GM19035 (cell line): ENCODE measurements at regions not wholly inside any gene's neighbourhood (a gene's known extent, or its start where the extent isn't known, plus 50 kb on each side); places are given as distances from the start of the nearest gene placed in this dataset.

Source experiments
- ATAC-seq: cut with Tn5 transposase; IDR thresholded peaks from one replicate; pipeline ENCODE4 v1.9.1; 2021; ENCODE audit not compliant: unreplicated experiment

DNA sequence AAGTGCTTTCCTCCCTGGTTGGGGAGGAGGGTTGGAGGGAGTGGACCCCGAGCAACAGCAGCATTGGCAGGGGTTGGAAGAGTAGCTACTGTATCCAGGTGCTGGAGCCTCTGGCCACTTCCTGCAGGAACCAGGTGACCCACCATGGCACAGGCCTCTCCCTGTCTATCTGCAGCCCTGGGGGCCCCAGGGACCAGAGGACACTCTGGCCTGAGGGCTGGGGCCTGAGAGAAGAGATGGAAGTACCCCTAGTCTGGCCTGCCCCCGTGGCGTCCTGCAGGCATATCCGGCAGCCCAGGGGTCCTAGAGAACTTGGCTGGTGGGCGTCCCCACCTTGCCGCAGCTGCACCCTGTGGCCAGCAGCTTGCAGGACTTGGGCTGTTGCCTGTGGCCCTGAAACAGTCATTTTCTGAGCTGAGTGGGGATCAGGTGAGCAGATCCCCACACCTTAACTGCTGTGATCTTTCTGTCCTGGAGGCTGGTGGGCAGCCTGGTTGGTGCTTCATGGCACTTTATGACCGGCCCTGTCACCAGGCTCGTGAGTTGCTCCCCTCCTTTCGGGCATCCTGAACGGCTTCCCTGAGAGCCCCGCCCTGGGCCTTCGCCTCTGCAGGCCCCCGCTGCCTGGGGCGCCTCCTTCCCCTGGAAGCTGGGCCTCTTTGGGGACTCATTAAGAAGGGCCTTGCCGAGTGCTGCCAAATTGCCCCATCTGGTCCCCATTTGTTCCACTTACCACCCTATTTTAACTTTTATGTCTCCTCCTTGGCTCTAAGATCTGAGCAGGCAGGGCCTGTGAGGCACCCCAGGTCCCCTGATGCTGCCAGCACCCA is 298.6 kb downstream of the SEC14L1 start:
- ATAC-seq: no peak

DNA sequence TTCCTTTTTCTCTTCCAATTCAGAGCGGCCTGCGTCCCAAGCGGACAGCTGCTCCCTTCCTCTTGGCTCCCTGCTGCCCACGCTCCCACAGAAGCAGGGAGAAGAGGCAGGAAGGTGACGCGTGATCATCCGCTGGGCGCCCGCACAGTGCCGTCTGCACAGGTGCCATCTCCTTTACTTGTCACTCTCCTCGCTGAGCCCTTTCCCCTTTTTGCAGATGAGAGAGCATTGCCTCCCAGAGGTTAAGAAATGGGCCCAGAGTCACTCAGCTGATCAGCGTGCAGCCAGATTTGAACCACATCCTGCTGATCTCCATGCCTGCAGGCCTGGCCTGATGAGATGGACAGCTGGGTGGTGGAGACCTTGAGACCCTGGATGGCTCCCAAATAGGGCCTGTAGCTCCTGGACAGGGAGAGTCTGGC is 299.8 kb downstream of the SEC14L1 start:
- no peak for ATAC-seq

DNA sequence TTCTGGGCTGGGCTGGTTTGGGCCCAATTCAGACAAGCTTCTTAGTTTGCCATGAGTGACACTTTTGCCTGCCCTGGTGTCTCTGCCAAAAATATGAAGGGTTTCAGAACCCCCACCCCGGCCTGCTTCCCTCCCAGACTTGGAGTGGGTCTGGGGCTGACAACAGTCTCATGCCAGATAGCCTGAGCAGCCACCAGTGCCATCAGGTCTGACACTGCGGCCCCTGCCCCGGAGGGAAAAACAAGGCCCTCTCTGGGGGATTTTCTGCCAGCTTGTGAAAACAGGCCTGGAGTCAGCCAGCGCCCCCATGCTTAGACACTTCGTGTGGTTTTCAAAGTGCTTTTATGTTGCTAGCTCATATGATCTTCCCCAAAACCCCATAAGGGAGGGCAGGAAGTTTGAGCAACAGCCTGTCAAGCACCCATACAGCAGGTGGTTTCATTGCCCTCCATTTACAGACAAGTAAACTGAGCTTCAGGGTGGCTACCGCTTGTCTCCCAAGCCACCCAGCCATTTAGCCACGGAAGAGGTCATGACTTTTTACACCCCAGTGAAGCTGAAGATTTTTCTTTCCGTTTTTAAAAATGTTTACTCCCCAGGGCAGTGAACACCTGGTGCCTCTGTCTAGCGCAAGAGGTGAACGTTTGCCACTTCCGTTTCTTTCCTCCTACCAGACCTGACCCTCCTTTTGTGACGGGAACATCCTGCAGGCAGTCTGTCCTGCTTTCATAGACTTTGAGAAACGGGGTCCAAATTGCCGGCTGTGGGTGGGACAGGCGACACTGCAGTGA is 300.6 kb downstream of the SEC14L1 start:
- peak; percentile 51 for ATAC-seq

DNA sequence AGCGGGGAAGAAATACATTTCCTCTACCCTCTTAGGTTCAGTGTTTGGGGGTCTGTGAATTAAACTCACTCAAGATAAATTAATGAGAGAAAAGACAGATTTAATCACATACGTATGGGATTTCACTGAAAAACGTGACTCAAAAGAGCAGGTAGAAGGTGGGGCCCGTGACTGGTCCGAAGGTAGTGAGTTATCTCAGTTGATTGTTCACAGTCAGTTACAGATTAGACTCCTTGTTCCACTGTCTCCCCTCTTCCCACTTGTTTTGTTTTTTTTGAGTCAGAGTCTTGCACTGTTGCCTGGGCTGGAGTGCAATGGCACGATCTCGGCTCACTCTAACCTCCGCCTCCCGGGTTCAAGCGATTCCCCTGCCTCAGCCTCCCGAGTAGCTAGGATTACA is 301.2 kb downstream of the SEC14L1 start:
- no peak for ATAC-seq

DNA sequence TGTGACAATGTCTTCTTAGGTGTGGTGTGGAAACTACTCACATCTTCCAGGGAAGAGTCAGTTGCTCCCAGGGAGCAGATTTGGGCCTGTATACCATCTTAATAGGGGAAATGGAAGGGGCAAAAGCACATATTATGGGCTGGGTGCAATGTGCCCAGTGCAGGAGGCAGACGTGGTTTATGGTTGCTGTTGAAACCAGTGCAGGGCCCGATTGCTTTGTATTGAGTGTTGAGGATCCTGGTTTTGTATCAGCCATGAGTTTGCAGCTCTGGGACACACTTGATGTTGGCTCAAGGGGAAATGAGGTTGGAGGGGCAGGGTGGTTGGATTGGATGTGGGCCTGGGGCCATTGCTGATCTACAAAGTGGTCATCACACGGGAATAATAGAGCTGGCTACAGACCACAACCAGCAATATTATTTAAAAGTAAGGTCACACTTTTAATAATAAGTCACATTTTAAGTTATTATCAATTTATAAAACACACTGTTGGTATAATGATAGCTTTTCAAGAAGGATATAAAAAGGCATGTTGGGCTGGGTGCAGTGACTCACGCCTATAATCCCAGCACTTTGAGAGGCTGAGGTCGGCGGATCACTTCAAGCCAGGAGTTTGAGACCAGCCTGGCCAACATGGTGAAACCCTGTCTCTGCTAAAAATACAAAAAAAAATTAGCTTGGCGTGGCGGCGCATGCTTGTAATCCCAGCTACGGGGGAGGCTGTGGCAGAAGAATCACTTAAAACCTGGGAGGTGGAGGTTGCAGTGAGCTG is 302.4 kb downstream of the SEC14L1 start:
- no peak for ATAC-seq

DNA sequence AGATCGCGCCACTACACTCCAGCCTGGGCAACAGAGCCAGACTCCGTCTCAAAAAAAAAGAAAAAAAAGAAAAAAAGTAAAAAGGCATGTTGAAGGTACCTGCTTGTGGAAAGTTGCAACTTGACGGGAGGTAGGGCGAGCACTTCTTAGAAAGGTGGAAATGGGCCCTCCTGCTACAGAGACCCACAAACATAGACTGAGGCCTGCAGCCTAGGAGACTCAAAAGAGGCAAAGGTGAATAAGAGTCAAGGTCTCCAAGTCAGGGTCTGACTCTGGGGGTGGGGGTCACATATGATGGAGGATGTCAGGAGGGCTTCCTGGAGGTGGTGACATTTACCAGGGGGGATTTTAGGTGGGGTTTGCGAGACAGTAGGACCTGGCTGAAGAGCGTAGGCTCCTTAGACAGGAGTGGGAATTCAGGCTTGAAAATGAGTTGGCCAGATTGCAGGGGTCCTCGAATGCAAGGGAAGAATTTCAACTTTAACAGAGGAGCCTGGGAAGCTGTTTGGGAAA is 303.0 kb downstream of the SEC14L1 start:
- no peak for ATAC-seq

DNA sequence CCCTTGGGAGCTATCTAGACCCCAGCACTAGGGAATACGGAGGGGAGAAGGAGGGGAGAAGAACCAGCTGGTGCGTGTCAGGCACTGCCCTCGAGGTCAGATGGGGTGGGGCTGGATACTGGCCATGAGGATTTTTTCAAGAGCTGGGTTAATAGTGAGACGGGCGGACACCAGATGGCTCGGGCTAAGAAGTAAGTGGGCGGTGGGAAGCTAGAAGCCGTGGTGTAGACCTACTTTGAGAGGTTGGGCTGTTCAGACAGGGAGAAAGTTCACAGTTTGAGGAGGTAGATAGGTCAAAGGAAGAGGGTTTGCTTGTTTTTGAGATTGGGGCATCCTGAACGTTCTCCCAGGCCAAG is 303.8 kb downstream of the SEC14L1 start:
- ATAC-seq: no peak

DNA sequence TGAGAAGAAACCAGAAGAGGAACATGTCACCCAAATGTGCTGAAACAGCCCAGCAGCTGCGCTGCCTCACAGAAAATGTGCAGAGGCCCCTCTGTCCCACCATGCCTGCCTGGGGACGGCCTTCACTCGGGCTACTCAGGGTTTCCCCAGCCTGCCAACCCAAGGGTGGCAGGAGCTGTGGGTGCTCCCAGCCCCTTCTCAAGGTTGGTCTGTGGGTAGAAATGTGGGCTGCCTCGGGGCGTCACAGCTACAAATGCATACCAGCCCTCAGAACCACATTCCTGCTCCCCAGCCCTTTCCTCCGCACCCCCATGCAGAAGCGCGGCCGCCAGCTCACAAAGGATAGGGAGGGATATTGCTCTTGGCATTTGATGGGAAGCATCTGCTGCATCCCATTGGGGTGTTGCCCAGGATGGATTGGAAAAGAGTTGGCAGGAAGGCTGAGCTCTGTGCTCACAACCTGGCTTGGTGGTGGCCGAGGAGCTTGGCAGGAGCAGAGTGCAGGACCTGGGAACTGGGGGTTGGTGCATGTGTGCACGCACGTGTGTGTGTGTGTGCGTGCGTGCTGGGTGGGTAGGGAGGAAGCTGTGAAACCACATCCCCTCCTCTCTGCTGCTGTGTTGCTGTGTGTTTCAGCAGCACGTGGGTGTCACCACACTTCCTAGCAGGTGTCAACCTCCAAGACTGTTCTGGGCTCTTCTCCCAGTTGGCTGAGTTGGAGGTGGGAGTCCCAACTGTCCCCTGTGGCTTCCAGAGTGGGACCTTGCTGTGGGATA is 304.4 kb downstream of the SEC14L1 start:
- peak; percentile 43 for ATAC-seq

DNA sequence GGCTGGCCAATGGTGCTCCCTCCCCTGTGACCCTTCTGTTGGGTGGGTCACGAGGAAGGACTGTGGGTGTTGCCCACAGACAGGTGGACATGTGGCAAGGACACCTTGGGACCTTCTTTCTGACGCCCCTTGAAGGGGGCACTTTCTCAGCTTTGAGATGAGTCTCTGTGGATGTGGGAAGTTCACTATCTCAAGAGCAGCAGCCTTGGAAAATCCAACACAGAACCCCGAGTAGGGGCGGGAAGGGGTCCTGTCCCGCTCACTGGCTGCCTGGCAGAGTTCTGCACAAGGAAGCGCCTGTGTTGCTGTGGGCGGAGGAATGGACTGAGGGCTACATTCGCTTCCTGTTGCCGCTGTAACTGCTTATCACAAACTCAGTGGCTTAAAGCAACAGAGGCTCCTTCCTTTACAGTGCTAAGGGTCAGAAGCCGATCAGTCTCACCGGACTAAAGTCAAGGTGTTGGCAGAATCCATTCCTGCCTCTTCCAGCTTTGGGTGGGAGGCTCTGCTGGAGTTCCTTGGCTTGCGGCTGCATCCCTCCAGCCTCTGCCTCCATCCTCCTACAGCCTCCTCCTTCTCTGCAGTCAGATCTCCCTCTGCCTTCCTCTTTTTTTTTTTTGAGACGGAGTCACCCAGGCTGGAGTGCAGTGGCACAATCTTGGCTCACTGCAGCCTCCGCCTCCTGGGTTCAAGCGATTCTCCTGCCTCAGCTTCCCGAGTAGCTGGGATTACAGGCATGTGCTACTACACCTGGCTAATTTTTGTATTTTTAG is 305.2 kb downstream of the SEC14L1 start:
- ATAC-seq: peak; percentile 28

DNA sequence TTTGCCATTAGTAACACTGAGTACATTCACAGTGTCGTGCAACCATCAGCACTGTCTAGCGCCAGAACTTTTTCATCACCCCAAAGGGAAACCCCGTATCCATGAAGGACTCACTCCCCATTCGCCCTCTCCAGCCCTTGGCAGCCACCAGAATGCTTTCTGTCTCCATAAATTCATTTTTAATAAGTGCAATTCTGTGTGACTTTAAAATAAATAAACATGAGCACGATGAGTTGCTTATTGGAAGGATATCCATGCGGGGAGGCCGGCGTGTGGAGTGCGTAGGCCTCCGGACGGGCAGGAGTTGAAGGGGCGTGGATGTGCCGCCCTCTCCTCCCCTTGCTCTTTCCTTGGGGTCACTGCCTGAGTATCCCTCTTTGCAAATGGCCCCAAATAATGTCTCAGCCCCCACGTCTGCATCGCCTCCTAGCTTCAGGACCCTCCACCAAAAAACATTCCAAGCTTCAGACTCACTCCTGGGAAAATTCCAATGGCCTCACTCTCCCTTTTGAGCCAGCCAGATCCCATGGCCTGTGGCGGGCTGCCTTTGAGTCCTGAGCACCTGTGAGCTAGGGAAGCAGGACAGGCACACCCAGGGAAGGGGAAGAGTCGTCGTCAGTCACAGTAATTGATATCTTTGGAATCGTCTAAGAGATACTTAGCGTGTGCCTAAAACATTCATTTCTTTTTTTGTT is 306.3 kb downstream of the SEC14L1 start:
- no peak for ATAC-seq

DNA sequence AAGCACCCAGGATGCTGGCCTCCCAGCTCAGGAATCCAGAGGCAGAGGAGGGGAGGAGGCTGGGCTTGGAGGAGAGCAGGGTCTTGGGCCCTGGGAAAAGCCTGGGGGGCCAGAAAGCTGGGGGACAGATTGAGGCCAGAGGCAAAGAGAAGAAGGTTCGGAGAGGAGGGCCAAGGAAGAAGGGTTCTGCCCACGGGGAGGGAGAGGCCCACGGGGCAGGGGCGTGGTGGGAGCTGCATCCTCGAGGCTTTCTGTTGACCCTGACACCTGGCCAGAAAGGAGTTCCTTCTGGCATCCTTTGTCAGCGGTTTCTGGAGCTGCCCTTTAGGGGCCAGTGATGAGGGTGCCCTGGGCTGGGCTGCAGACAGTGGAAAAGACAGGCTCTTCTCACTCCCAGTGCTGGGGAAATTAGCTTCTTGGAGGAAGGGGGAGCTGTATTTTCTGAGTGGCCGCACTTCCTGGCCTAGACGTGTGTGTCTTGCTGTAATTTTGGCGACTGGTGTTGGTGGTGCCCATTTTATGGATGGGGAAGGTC is 308.7 kb downstream of the SEC14L1 start:
- no peak for ATAC-seq

DNA sequence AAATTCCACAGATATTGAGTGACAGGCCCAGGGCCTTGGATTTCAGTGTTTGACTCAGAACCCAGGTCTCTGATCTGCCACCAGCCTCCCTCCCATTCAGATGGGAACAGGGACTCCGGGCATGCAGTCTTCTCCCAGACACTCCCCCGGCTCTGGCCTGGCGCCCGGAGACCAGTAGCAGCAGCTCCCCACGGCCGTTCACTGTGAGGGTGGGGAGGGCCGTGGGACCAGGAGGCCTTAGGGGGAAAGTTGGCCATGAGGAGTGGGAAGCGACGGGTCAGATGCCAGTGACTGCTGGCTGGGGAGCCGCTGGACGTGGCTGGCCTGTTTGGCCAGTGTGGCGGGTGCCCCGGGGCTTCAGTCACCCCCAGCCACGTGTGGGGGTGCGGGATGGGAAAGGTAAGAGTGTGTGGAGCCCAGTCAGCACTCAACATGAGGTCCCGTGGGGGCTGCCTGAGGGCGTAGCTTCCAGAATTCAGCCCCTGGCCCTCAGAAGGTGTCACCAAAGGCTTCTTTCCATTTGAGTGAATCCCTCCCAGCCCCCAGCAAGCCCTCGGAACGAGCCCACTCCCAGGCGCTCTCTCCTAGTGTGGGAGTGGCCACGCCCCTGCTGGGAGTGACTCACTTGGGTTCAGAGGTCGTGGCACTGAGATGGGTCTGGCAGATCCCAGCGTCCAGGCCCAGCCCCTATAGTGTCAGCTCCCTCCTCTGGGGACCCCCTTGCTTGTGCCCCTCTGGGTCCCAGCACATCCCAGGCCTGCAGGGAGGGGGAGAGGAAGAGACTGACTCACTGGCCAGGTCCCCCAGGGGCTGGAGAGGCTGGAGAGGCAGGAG is 309.4 kb downstream of the SEC14L1 start:
- no peak for ATAC-seq

DNA sequence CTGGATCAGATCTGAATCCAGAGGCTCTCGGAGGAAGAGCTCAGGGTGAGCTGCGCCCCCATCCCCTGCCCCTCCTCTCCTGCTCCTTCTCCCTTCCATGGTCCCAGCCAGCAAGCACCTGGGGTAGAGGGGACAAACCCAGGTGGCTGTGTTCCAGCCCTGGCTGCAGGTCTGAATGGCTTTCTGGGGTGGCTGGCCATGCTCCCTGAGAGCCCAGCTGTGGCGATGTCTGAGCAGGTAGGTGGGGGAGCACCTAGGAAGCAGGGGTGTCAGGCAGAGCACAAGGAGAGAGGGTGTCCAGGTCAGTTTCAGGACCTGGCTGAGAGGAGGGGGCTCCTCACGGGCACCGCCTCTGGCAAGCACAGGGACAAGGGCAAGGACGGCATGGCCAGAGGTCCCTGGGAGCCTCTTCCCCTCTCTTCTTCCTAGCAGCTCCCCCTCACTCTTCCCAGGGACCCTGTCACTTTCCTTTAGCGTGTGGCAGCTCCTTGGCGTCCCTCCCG is 310.0 kb downstream of the SEC14L1 start:
- ATAC-seq: no peak

DNA sequence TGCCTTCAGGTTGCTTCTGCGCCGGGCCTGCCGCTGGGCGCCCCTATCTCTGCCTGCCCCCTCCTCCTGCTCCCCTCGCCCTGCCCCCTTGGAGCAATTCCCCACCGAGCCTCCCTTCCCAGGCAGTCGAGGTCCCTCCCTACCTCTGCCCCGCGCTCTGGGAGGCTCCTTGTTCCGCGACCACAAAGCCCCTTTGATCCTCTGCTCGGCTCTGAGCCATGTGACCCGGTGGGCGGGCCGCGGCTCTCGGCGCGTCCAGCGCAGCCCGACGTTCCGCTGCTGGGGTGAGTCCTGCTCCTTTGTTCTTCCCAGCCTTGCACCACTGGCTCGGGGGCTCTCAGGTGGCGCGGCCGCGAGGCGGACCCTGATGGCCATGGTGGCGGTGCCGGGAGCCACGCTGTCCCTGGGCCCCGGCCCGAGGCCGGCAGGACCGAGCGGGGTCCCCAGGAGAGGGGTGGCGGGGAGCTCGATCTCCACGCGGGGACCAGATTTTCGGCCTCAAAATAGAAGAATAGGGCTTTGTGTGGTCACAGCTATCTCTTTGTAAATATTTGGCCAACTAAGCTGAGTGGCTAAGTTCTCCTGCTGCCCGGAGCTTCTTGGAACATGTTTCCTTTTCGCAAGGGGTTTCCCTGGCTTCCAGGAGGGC is 310.6 kb downstream of the SEC14L1 start:
- ATAC-seq: no peak

DNA sequence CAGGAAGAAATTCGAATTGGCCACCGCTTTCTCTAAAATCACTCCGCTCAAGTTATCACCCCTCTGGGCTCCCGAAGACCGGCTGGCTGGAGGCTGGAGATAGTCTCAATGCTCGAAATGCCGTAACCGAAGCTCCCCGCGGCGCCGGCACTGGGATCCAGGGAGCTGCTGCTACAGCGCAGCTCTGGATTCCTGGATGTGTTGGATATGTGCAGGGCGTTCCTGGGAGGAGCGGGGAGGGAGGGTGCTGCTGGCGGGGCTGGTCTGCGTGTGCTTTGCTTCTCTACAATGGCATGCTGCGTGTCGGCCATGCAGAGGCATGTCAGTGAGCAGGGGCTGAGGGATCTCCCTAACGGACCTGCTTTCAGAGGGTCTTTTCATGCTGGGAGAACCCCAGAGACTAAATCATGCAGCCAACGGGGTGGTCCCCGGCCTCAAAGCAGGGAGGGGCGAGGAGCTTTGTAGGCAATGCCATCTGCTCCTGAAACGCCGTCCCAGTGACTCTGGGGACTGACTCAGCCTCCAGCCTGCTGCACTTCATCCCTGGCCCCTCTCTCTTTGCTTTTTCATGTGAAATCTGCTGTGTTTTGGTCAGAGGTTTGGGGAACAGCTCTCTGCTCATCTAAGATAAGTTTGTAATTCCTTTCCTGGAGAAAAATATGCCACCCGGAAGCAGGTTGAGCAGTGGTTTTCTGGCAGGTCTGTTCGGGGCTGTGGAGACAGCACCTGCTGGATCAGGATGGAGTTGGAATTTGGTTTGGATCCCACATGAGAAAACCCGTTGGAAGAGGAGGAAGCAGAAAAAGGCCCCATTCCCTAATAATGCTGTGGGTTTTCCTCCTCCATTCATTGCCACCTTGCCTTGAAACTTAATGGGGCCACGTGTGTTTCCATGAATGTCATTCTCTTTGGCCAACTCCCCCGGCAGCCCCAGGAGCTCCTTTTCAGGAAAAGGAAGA is 311.4 kb downstream of the SEC14L1 start:
- ATAC-seq: no peak

DNA sequence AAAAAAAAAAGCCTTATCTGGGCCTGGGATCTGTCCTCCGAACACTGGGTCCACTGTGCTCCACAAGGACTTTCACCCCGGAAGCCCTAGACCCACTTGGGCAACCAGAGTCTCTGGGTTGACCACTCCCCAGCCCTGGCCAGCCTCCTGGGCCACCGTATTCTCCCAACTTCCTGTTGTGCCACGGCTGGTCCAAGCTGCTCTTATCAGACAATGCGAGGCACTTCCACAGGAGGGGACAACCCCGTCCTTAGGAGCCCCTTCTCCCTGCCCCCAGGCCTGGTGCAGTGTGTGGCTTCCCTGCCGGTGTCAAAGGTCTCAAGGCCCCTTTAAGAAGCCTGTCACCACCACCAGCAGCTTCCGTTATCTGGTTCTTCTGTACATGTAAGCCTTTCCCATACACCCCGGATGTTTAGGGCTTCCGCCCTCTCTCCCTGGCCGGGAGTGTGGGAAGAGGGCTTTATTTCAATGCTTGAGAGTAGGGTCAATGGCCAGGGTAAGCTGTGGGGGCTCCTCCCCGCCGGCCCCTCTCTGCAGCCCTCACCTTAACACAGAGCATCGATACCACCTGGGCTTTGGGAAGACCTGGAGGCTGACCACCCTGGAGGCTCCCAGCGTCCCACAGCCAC is 313.0 kb downstream of the SEC14L1 start:
- ATAC-seq: no peak
